HepG2 (cell line): ENCODE measurements at regions not wholly inside any gene's neighbourhood (a gene's known extent, or its start where the extent isn't known, plus 50 kb on each side); places are given as distances from the start of the nearest gene placed in this dataset.

Experiments
- ASH2L ChIP-seq: fragments of 300-600, 200-600 bp; sonication (generic); IDR thresholded peaks from 2 replicates; pipeline ENCODE4 v1.7.0; 2017; ENCODE audit warnings: low read depth, mild to moderate bottlenecking, moderate library complexity, mixed read lengths, low read length; ENCODE audit not compliant: insufficient read length
- CENPX ChIP-seq: sonication (generic); formaldehyde crosslinking; IDR thresholded peaks from 2 replicates; pipeline ENCODE4 v1.9.0; 2021; ENCODE audit warnings: mild to moderate bottlenecking, missing genetic modification reagents, moderate library complexity
- ERF ChIP-seq: IDR thresholded peaks from 2 replicates; pipeline ENCODE4 v1.6.1; 2018; ENCODE audit warnings: missing biosample characterization, missing genetic modification reagents
- FOXO1 ChIP-seq: sonication (generic); formaldehyde crosslinking; IDR thresholded peaks from 2 replicates; pipeline ENCODE4 v1.4.0; 2020; ENCODE audit warnings: missing genetic modification reagents
- GATAD2A ChIP-seq: IDR thresholded peaks from 2 replicates; pipeline ENCODE4 v1.6.1; 2016
- GTF3A ChIP-seq: sonication (generic); formaldehyde crosslinking; conservative IDR thresholded peaks from 2 replicates; pipeline ENCODE4 v1.4.0; 2020; ENCODE audit warnings: mild to moderate bottlenecking, missing genetic modification reagents
- HNF4A ChIP-seq: sonication (generic); formaldehyde crosslinking; IDR thresholded peaks from 2 replicates; pipeline ENCODE4 v1.4.0; 2020; ENCODE audit warnings: missing genetic modification reagents
- KDM3A ChIP-seq: IDR thresholded peaks from 2 replicates; pipeline ENCODE4 v1.6.1; 2018; ENCODE audit warnings: low read depth, missing compliant biosample characterization
- KLF6 ChIP-seq: IDR thresholded peaks from 2 replicates; pipeline ENCODE4 v1.8.0; 2016; ENCODE audit warnings: missing biosample characterization, missing genetic modification reagents
- NFE2 ChIP-seq: sonication (generic); formaldehyde crosslinking; IDR thresholded peaks from 2 replicates; pipeline ENCODE4 v1.4.0; 2020; ENCODE audit warnings: missing genetic modification reagents
- PPARG ChIP-seq: conservative IDR thresholded peaks from 2 replicates; pipeline ENCODE4 v1.6.1; 2016; ENCODE audit warnings: missing biosample characterization, missing genetic modification reagents
- REPIN1 ChIP-seq: sonication (generic); formaldehyde crosslinking; IDR thresholded peaks from 2 replicates; pipeline ENCODE4 v1.8.0; 2022; ENCODE audit warnings: missing genetic modification reagents, low read depth, mild to moderate bottlenecking, borderline replicate concordance
- RXRB ChIP-seq: IDR thresholded peaks from 2 replicates; pipeline ENCODE4 v1.6.1; 2016; ENCODE audit warnings: borderline replicate concordance, missing genetic modification reagents, missing compliant biosample characterization
- SALL1 ChIP-seq: sonication (generic); formaldehyde crosslinking; IDR thresholded peaks from 2 replicates; pipeline ENCODE4 v1.8.0; 2022; ENCODE audit warnings: mild to moderate bottlenecking, missing genetic modification reagents
- SMC3 ChIP-seq: IDR thresholded peaks from 2 replicates; pipeline ENCODE4 v1.6.1; 2011; ENCODE audit warnings: low read length, improper control_type of control experiment
- SOX5 ChIP-seq: IDR thresholded peaks from 2 replicates; pipeline ENCODE4 v1.6.1; 2016; ENCODE audit warnings: borderline replicate concordance
- TAF1 ChIP-seq: sonication (generic); formaldehyde crosslinking; IDR thresholded peaks from 2 replicates; pipeline ENCODE4 v1.4.0; 2020; ENCODE audit warnings: missing genetic modification reagents
- TBX3 ChIP-seq: fragments of 450-650 bp; IDR thresholded peaks from 2 replicates; pipeline ENCODE4 v1.6.1; 2017; ENCODE audit warnings: antibody characterized with exemption, mild to moderate bottlenecking, inconsistent platforms, borderline replicate concordance
- ZBTB42 ChIP-seq: sonication (generic); formaldehyde crosslinking; IDR thresholded peaks from 2 replicates; pipeline ENCODE4 v1.5.0; 2020; ENCODE audit warnings: mild to moderate bottlenecking, missing genetic modification reagents
- ZNF234 ChIP-seq: sonication (generic); formaldehyde crosslinking; conservative IDR thresholded peaks from 2 replicates; pipeline ENCODE4 v1.5.1; 2020; ENCODE audit warnings: mild to moderate bottlenecking, missing genetic modification reagents
- ZNF276 ChIP-seq: sonication (generic); formaldehyde crosslinking; IDR thresholded peaks from 2 replicates; pipeline ENCODE4 v1.4.0; 2020; ENCODE audit warnings: mild to moderate bottlenecking, low read depth, missing genetic modification reagents
- ZNF546 ChIP-seq: sonication (generic); formaldehyde crosslinking; conservative IDR thresholded peaks from 2 replicates; pipeline ENCODE4 v1.8.1; 2023; ENCODE audit warnings: mild to moderate bottlenecking, missing genetic modification reagents
- ZNF619 ChIP-seq: sonication (generic); formaldehyde crosslinking; IDR thresholded peaks from 2 replicates; pipeline ENCODE4 v1.4.0; 2020; ENCODE audit warnings: mild to moderate bottlenecking, missing genetic modification reagents
- ZNF687 ChIP-seq: sonication (generic); formaldehyde crosslinking; IDR thresholded peaks from 2 replicates; pipeline ENCODE4 v1.5.1; 2020; ENCODE audit warnings: mild to moderate bottlenecking, missing genetic modification reagents, moderate library complexity

DNA sequence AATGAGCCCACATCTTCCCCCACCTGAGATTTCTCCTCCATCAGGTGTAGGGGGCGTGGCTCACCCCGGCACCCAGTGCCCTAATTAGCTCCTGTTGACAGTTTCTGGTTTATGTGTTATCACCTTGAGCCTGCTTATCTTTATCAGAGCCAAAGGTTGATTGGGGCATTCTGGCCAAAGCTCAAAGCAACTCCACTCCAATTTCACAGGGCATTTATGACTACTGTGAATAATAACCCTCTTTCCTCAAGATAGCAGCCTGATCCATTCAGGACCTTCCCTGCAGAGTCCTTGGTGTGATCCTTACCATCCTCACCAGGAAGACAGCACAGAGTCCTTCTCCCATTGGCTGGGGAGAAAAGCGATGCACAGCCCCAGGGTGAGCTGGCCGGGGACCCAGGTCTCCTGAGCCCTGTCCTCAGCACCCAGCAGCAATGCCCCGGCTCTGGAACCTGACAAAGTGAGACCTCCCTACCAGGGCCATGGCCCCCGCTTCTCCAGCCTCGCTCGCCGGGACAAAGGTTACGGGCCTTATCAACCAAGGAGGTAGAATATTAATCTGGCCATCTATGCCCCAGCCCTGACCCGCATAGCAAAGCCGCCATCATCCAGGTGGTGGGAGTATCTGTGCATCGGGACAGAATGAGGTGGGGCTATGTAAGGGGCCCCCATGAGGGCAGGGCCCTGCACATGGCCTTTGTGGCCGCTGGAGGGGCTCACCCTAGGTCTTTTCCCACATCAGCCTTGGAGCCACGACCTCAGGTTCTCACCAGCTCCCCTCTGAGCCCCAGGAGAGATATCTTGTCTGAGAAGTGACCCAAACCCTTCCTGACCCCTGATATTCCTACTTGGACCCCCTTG is 64.5 kb downstream of the ZFP36L2 start (continued):
- TF ChIP-seq ZNF687 (CRISPR knock-in tag) (peak; percentile 48), TBX3 (peak; percentile 66; the same call in 1 of the 2 replicates), FOXO1 (CRISPR knock-in tag) (peak; percentile 33; the same call in 1 of the 2 replicates), KLF6 (CRISPR knock-in tag) (no peak), ZNF276 (CRISPR knock-in tag) (no peak), RXRB (CRISPR knock-in tag) (peak; percentile 11; the same call in 1 of the 2 replicates), ZBTB42 (no peak), ZNF619 (CRISPR knock-in tag) (peak; percentile 19; the same call in 1 of the 2 replicates), ZNF234 (CRISPR knock-in tag) (no peak), GTF3A (CRISPR knock-in tag) (0 out of 2 replicates have a peak, but pooled peaks have one; percentile 13), KDM3A (CRISPR knock-in tag) (0 out of 2 replicates have a peak, but pooled peaks have one; percentile 14), SOX5 (peak; percentile 15; the same call in 1 of the 2 replicates), ASH2L (peak; percentile 60), SMC3 (0 out of 2 replicates have a peak, but pooled peaks have one; percentile 4), NFE2 (CRISPR knock-in tag) (no peak), TAF1 (CRISPR knock-in tag) (0 out of 2 replicates have a peak, but pooled peaks have one; percentile 5), HNF4A (CRISPR knock-in tag) (peak; percentile 53), PPARG (CRISPR knock-in tag) (peak; percentile 44; the same call in 1 of the 2 replicates), REPIN1 (CRISPR knock-in tag) (peak; percentile 52; the same call in 1 of the 2 replicates), CENPX (CRISPR knock-in tag) (no peak), ERF (CRISPR knock-in tag) (0 out of 2 replicates have a peak, but pooled peaks have one; percentile 44), SALL1 (CRISPR knock-in tag) (peak; percentile 5; the same call in 1 of the 2 replicates), ZNF546 (CRISPR knock-in tag) (no peak), GATAD2A (CRISPR knock-in tag) (peak; percentile 64)
